B cell (primary cell): ENCODE measurements at regions not wholly inside any gene's neighbourhood (a gene's known extent, or its start where the extent isn't known, plus 50 kb on each side); places are given as distances from the start of the nearest gene placed in this dataset.

Experiments used
- EZH2 ChIP-seq: IDR thresholded peaks from 2 replicates; pipeline ENCODE4 v1.6.1; 2012; ENCODE audit warnings: borderline replicate concordance, low read depth, mild to moderate bottlenecking, moderate library complexity, low read length; ENCODE audit not compliant: insufficient read depth, poor library complexity, severe bottlenecking
- TF ChIP-seq, protein P1 (sequence below): fragments of 200-600 bp; IDR thresholded peaks from one replicate; pipeline ENCODE4 v1.8.0; 2022; ENCODE audit warnings: antibody characterized with exemption, mild to moderate bottlenecking

DNA sequence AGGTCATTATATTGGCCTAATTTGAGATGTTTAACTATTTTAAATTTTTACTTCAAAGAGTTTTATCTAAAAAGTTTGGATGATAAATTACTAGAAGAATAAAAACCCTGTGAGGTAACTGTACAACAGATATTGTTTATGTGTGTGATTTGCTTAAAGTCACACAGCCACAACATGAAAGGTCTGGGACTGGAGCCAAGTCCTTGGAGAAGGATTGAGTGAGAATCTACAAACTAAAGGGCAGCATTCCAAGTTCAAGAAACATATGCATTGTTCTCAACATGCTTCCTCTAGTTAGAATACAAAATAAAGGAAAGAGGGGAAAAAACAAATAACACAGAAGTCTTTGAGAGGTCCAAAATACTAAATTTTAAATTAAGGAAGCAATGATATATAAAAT lies 131.5 kb upstream of the MON1B start:
- TF ChIP-seq, protein P1, sequence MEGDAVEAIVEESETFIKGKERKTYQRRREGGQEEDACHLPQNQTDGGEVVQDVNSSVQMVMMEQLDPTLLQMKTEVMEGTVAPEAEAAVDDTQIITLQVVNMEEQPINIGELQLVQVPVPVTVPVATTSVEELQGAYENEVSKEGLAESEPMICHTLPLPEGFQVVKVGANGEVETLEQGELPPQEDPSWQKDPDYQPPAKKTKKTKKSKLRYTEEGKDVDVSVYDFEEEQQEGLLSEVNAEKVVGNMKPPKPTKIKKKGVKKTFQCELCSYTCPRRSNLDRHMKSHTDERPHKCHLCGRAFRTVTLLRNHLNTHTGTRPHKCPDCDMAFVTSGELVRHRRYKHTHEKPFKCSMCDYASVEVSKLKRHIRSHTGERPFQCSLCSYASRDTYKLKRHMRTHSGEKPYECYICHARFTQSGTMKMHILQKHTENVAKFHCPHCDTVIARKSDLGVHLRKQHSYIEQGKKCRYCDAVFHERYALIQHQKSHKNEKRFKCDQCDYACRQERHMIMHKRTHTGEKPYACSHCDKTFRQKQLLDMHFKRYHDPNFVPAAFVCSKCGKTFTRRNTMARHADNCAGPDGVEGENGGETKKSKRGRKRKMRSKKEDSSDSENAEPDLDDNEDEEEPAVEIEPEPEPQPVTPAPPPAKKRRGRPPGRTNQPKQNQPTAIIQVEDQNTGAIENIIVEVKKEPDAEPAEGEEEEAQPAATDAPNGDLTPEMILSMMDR, result no peak
- TF ChIP-seq EZH2, result no peak
